Activated naive CD4-positive, alpha-beta T cell treated with anti-CD3 and anti-CD28 coated beads for 36 hours (primary cell): ENCODE measurements at regions not wholly inside any gene's neighbourhood (a gene's known extent, or its start where the extent isn't known, plus 50 kb on each side); places are given as distances from the start of the nearest gene placed in this dataset.

Source experiments
- CTCF ChIA-PET: fragments of 350-600 bp; sonication (Branson Sonifier 250); formaldehyde crosslinking; loops from one replicate; lab custom pipeline; 2021; ENCODE audit warnings: antibody characterized with exemption; lab: Charles Lee
- DNase-seq: peaks from one replicate; pipeline ENCODE4 v3.0.0-alpha.2; 2020
- H3K27ac Mint-ChIP-seq: one replicate; pipeline ENCODE4 v1.8.0; 2021; ENCODE audit warnings: mild to moderate bottlenecking, mixed read lengths
- H3K27me3 Mint-ChIP-seq: one replicate; pipeline ENCODE4 v1.8.0; 2021; ENCODE audit warnings: low read depth, mixed read lengths
- H3K36me3 Mint-ChIP-seq: one replicate; pipeline ENCODE4 v1.8.0; 2021; ENCODE audit warnings: low read depth, mixed read lengths
- H3K4me1 Mint-ChIP-seq: one replicate; pipeline ENCODE4 v1.8.0; 2021; ENCODE audit warnings: low read depth, mixed read lengths
- H3K4me3 Mint-ChIP-seq: one replicate; pipeline ENCODE4 v1.8.0; 2021; ENCODE audit warnings: mild to moderate bottlenecking, moderate library complexity, mixed read lengths
- H3K9me3 Mint-ChIP-seq: one replicate; pipeline ENCODE4 v1.8.0; 2021; ENCODE audit warnings: mixed read lengths
- intact Hi-C: fragments of 100-400 bp; cut with micrococcal nuclease; formaldehyde crosslinking; loops from one replicate; pipeline ENCODE4 v1.15.1; 2023

- no peak overlapping the region for H3K4me3 Mint-ChIP-seq
- peaks cover 10% of the 10 kb centered on the region for H3K27me3 Mint-ChIP-seq
- no peaks in the 10 kb centered on the region for H3K4me1 Mint-ChIP-seq
- CTCF ChIA-PET: interaction anchor here (0.8 kb wide), 1 partner anchor 48 kb away, joined by 3 read pairs; no protein-coding TSS in a partner anchor
- intact Hi-C loops: no loop called here
- H3K36me3 Mint-ChIP-seq: no peaks in the 10 kb centered on the region
- H3K27ac Mint-ChIP-seq: no peak overlapping the region
- DNase-seq: no peak
- no peaks in the 10 kb centered on the region for H3K9me3 Mint-ChIP-seq
These were observed 51.0 kb upstream of the LIFR start for GRCh38 chr5:38607396-38607795.

DNA sequence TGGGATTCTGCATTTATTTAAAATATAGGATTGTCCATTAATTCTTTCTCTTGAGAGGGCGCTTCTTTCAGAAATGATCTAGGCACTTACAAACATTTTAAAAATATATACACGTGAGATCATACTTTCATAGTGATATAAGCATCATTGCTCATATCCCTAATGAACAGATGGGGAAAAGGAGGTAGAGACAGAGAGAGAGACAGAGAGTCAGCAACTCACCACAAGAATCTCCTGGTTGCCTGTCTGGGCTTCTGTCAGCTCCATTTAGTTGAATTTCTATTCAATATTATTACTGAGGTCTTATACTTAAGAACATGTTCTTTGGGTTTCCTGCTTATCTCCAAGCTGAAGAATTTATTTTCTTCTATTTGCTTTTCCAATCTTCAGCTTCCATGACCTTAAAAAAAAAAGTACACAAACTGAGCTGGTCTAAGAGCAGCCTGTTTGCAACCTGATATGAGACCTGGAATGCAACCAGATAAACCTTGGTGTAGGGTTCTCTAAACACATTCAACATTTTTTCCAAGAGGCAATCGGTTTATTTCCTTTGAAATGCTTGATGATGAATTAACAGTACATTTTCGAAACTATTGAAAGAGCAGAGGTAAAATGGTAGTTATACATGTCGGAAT lies 51.6 kb upstream of the LIFR start:
- H3K36me3 Mint-ChIP-seq: no peaks in the 10 kb centered on the region
- no peaks in the 10 kb centered on the region for H3K4me1 Mint-ChIP-seq
- H3K27ac Mint-ChIP-seq: no peak overlapping the region
- H3K4me3 Mint-ChIP-seq: no peak overlapping the region
- CTCF ChIA-PET: no interaction called here
- no peaks in the 10 kb centered on the region for H3K9me3 Mint-ChIP-seq
- DNase-seq: no peak
- intact Hi-C loops: no loop called here
- H3K27me3 Mint-ChIP-seq: peaks cover 11% of the 10 kb centered on the region

- Mint-ChIP-seq H3K27ac (no peak overlapping the region), H3K4me3 (no peak overlapping the region), H3K27me3 (peaks cover 11% of the 10 kb centered on the region), H3K4me1 (no peaks in the 10 kb centered on the region), H3K9me3 (no peaks in the 10 kb centered on the region), H3K36me3 (no peaks in the 10 kb centered on the region)
- CTCF ChIA-PET: interaction anchor here (0.6 kb wide), 1 partner anchor 226 kb away, joined by 5 read pairs; no protein-coding TSS in a partner anchor
- intact Hi-C loops: no loop called here
- no peak for DNase-seq
These were observed 52.4 kb upstream of the LIFR start for GRCh38 chr5:38608874-38609273.

- no peak overlapping the region for H3K4me3 Mint-ChIP-seq
- H3K9me3 Mint-ChIP-seq: peaks cover 3% of the 10 kb centered on the region
- peaks cover 11% of the 10 kb centered on the region for H3K27me3 Mint-ChIP-seq
- no peaks in the 10 kb centered on the region for H3K4me1 Mint-ChIP-seq
- H3K27ac Mint-ChIP-seq: no peak overlapping the region
- CTCF ChIA-PET: no interaction called here
- no peaks in the 10 kb centered on the region for H3K36me3 Mint-ChIP-seq
- DNase-seq: no peak
- intact Hi-C loops: no loop called here
These were observed 56.4 kb upstream of the LIFR start for GRCh38 chr5:38612851-38613250.

GRCh38 chr5:38613490-38613889 lies 57.0 kb upstream of the LIFR start:
- no peaks in the 10 kb centered on the region for H3K36me3 Mint-ChIP-seq
- no peak overlapping the region for H3K4me3 Mint-ChIP-seq
- intact Hi-C loops: no loop called here
- H3K27ac Mint-ChIP-seq: no peak overlapping the region
- peaks cover 6% of the 10 kb centered on the region for H3K9me3 Mint-ChIP-seq
- DNase-seq: no peak
- no peaks in the 10 kb centered on the region for H3K4me1 Mint-ChIP-seq
- CTCF ChIA-PET: no interaction called here
- H3K27me3 Mint-ChIP-seq: peaks cover 9% of the 10 kb centered on the region

DNA sequence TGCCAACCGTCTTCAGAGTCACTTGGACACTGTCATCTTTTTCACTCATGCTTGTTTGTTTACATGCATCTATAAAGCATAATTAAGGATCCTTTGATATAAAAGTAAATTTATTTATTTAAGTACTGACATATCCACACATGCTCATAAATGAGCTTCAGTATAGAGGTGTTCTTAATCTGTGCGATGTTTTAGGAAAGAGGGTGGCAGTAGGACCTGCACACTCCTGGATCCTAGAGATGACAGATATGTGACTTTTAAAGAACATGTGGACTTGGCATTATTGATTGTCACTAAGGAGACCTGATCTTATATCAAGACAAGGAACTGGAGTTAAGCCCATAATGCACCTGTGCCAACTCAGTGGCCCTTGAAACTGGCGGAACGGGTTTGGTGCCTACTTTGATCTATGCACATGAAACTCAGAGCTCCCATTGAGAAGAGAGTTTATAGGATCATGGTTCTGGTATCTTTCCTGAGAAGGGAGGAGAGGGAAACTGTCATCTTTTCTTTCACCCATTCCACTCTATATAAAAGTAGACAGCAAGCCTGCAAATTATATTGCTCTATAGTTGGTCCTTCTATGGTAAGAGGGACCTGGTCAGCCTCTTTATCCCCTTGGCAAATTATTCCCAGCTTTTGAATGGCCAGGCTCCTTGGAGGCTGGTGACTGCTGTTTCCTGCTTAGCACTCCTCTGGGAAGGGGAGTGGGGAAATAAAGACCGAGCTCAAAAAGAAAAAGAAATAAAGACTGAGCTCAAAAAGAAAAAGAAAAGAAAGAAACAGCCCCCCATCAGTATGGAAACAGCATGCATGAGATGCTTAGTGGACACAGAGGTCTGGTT lies 57.8 kb upstream of the LIFR start:
- Mint-ChIP-seq H3K9me3 (peaks cover 11% of the 10 kb centered on the region), H3K4me1 (no peaks in the 10 kb centered on the region), H3K36me3 (no peaks in the 10 kb centered on the region), H3K27me3 (peaks cover 8% of the 10 kb centered on the region), H3K4me3 (no peak overlapping the region), H3K27ac (no peak overlapping the region)
- CTCF ChIA-PET: no interaction called here
- intact Hi-C loops: no loop called here
- no peak for DNase-seq

GRCh38 chr5:38615042-38615441 lies 58.6 kb upstream of the LIFR start:
- H3K4me3 Mint-ChIP-seq: no peak overlapping the region

DNA sequence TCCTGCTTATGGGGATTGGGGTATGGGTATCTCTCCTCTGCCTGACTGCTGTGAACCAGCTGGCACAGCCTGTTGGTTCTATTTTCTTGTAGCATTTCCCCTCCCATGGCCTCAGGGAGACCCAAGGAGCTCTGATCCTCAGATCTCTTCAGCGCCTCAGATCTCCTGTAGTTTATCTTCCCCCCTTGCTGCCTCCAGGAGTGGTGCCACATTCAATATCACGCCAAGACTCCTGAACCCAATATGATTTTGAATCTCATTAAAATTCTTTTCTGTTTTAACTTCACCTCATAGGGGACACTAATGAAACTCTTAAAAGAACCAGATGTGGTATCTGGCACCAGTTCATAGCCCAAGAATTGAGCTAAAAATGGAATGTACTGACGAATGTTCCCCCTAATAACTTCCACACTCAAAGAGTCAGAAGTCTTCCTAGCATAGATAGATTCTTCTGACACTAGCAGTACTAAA lies 59.6 kb upstream of the LIFR start:
- Mint-ChIP-seq H3K36me3 (no peaks in the 10 kb centered on the region), H3K27ac (no peak overlapping the region), H3K9me3 (peaks cover 16% of the 10 kb centered on the region), H3K4me1 (no peaks in the 10 kb centered on the region), H3K27me3 (peaks cover 4% of the 10 kb centered on the region), H3K4me3 (no peak overlapping the region)
- no peak for DNase-seq
- CTCF ChIA-PET: no interaction called here
- intact Hi-C loops: no loop called here

More at GRCh38 chr5:38615042-38615441, 58.6 kb upstream of the LIFR start:
- Mint-ChIP-seq H3K36me3 (no peaks in the 10 kb centered on the region), H3K27ac (no peak overlapping the region), H3K9me3 (peaks cover 15% of the 10 kb centered on the region), H3K4me1 (no peaks in the 10 kb centered on the region), H3K27me3 (peaks cover 4% of the 10 kb centered on the region)
- no peak for DNase-seq
- intact Hi-C loops: no loop called here
- CTCF ChIA-PET: no interaction called here

GRCh38 chr5:38618154-38618553 lies 61.7 kb upstream of the LIFR start:
- intact Hi-C loops: no loop called here
- Mint-ChIP-seq H3K27me3 (no peaks in the 10 kb centered on the region), H3K36me3 (no peaks in the 10 kb centered on the region), H3K27ac (no peak overlapping the region), H3K4me3 (no peak overlapping the region), H3K9me3 (peaks cover 16% of the 10 kb centered on the region), H3K4me1 (no peaks in the 10 kb centered on the region)
- DNase-seq: no peak
- CTCF ChIA-PET: no interaction called here

DNA sequence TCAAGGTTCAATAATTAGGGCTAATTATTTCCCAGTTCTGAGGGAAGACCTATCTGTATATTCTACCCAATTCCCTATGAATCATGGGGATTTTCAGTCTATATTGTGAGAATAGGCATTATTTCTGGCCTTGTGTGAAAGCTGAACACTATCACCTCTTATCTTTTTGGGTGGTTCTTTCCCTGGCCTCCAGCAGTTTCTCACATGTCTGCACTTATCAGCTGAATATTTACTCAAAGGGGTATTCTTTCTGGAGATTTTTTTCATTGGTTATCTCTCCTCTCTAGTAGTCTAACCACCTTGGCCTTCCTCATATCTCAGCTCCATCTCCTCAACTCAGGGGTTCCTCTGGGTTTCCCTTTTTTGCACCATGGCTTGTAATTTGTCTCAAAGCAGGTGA lies 64.9 kb upstream of the LIFR start:
- peaks cover 6% of the 10 kb centered on the region for H3K27me3 Mint-ChIP-seq
- H3K4me1 Mint-ChIP-seq: no peaks in the 10 kb centered on the region
- CTCF ChIA-PET: no interaction called here
- H3K4me3 Mint-ChIP-seq: no peak overlapping the region
- peaks cover 16% of the 10 kb centered on the region for H3K9me3 Mint-ChIP-seq
- no peaks in the 10 kb centered on the region for H3K36me3 Mint-ChIP-seq
- no peak overlapping the region for H3K27ac Mint-ChIP-seq
- intact Hi-C loops: no loop called here
- no peak for DNase-seq

DNA sequence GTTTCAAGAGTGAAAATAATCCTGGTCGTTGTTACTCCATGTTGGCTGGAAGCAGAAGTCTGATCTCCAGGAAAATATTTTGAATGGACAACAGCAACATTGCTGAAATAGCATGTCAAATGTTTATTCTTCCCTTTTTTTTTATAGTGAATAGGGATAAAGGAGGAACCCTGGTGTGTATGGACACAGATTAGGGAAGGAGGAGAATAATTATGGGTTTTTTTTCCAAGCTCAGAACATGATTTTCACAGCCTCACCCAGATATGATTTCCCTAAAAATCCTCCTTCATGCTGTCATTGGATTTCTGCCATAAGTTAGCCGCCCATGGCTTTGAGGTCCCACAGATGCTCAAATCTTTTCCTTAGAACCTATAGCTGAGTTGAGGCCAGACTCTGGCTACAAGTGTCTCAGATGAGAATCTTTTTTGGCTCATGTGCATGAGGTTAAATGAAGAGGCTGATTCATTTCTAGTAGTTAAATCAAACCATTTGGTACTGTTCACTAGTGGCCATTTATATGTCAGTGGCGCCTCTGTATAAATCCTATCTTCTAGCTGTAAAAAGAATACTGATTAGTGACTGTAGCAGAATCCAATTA lies 65.5 kb upstream of the LIFR start:
- Mint-ChIP-seq H3K27ac (no peak overlapping the region), H3K27me3 (peaks cover 6% of the 10 kb centered on the region), H3K4me1 (no peaks in the 10 kb centered on the region), H3K4me3 (no peak overlapping the region), H3K9me3 (peaks cover 16% of the 10 kb centered on the region), H3K36me3 (no peaks in the 10 kb centered on the region)
- intact Hi-C loops: no loop called here
- no peak for DNase-seq
- CTCF ChIA-PET: no interaction called here

DNA sequence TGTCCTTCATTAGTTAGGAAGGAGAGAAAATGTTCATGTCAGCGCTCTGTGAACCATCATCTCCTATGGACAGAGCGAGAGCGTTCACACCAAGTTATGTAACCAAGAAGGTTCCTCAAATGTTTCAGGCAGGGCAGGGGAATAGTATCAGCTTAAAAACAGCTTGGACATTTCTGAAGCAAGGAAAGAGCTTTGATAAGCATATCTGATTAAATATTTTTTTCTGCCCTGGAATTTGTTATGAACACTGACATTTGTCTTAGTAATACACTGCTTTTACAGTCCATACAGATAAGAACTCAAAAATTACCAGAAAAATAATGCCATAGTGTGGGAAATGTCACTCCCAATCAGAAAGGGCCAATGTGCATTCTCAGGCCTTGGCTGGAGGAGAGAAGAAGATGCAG lies 66.3 kb upstream of the LIFR start:
- DNase-seq: no peak
- Mint-ChIP-seq H3K4me1 (no peaks in the 10 kb centered on the region), H3K36me3 (no peaks in the 10 kb centered on the region), H3K27ac (no peak overlapping the region), H3K9me3 (peaks cover 12% of the 10 kb centered on the region), H3K27me3 (peaks cover 6% of the 10 kb centered on the region), H3K4me3 (no peak overlapping the region)
- intact Hi-C loops: no loop called here
- CTCF ChIA-PET: no interaction called here
